ENCODE measurements at regions not wholly inside any gene's neighbourhood (a gene's known extent, or its start where the extent isn't known, plus 50 kb on each side); places are given as distances from the start of the nearest gene placed in this dataset.
A peak's percentile ranks its signal among the peaks of the same experiment; 100 is the strongest.

- DNase-seq (ENCODE audit: low spot score) = no peak
These were observed 50.1 kb upstream of the ASAP2 start for GRCh38 chr2:9156483-9156882.

GRCh38 chr2:9154061-9154460 is 52.6 kb upstream of the ASAP2 start:
- no peak for DNase-seq (ENCODE audit: low spot score)

- no peak for DNase-seq (ENCODE audit: low spot score)
These were observed 53.0 kb upstream of the ASAP2 start for GRCh38 chr2:9153643-9153980.

- no peak for DNase-seq (ENCODE audit: low spot score)
These were observed 53.5 kb upstream of the ASAP2 start for GRCh38 chr2:9152975-9153642.

GRCh38 chr2:9150906-9151305 is 55.7 kb upstream of the ASAP2 start:
- DNase-seq (ENCODE audit: low spot score) = no peak

GRCh38 chr2:9150568-9150900 is 56.1 kb upstream of the ASAP2 start:
- DNase-seq (ENCODE audit: low spot score) = no peak

- DNase-seq (ENCODE audit: low spot score) = no peak
These were observed 56.7 kb upstream of the ASAP2 start for GRCh38 chr2:9149726-9150567.

GRCh38 chr2:9149388-9149660 is 57.3 kb upstream of the ASAP2 start:
- no peak for DNase-seq (ENCODE audit: low spot score)

GRCh38 chr2:9146646-9147045 is 60.0 kb upstream of the ASAP2 start:
- DNase-seq (ENCODE audit: low spot score) = no peak

- DNase-seq (ENCODE audit: low spot score) = no peak
These were observed 60.7 kb upstream of the ASAP2 start for GRCh38 chr2:9145752-9146430.

GRCh38 chr2:9145109-9145751 is 61.4 kb upstream of the ASAP2 start:
- peak; percentile 30 for DNase-seq (ENCODE audit: low spot score)

- DNase-seq (ENCODE audit: low spot score) = no peak
These were observed 62.0 kb upstream of the ASAP2 start for GRCh38 chr2:9144617-9145016.

GRCh38 chr2:9144046-9144445 is 62.6 kb upstream of the ASAP2 start:
- DNase-seq (ENCODE audit: low spot score) = no peak

- DNase-seq (ENCODE audit: low spot score) = no peak
These were observed 63.3 kb upstream of the ASAP2 start for GRCh38 chr2:9143264-9143815.

GRCh38 chr2:9142551-9143263 is 63.9 kb upstream of the ASAP2 start:
- DNase-seq (ENCODE audit: low spot score) = peak; percentile 83

GRCh38 chr2:9141706-9142460 is 64.7 kb upstream of the ASAP2 start:
- no peak for DNase-seq (ENCODE audit: low spot score)

GRCh38 chr2:9141091-9141667 is 65.4 kb upstream of the ASAP2 start:
- no peak for DNase-seq (ENCODE audit: low spot score)

- no peak for DNase-seq (ENCODE audit: low spot score)
These were observed 66.0 kb upstream of the ASAP2 start for GRCh38 chr2:9140645-9141044.

- DNase-seq (ENCODE audit: low spot score) = peak; percentile 50
These were observed 66.8 kb upstream of the ASAP2 start for GRCh38 chr2:9139491-9140443.

Data from RKO (cell line).